Endothelial cell of umbilical vein (primary cell): ENCODE measurements at regions not wholly inside any gene's neighbourhood (a gene's known extent, or its start where the extent isn't known, plus 50 kb on each side); places are given as distances from the start of the nearest gene placed in this dataset.

Source experiments
- BruUV-seq: library from RNA; stranded (reverse); fragments of 400-500 nt; replicated peaks from 2 replicates; lab custom pipeline; 2021; lab: Mats Ljungman, UMichigan
- CTCF ChIA-PET: fragments of 300-600, 350-600 bp; sonication (Branson Sonifier 250); formaldehyde crosslinking; loops from one replicate; lab custom pipeline; 2021; ENCODE audit warnings: antibody characterized with exemption, inconsistent platforms; lab: Charles Lee
- POLR2A ChIA-PET: fragments of 300-600, 350-600 bp; sonication (Branson Sonifier 250); formaldehyde crosslinking; loops from one replicate; lab custom pipeline; 2021; ENCODE audit warnings: antibody characterized with exemption, inconsistent platforms; lab: Charles Lee
- DNase-seq: peaks from one replicate; pipeline ENCODE4 v3.0.0-alpha.2; 2011; ENCODE audit warnings: low read depth, low spot score
- FAIRE-seq: peaks from 2 replicates; lab custom pipeline; 2011; peaks lifted over from hg19 to GRCh38; lab: Jason Lieb, UNC
- H2AFZ ChIP-seq: 2 replicates; pipeline ENCODE4 v1.6.0; 2012; ENCODE audit warnings: low read depth, low read length, control low read depth, inconsistent platforms
- H3K27ac ChIP-seq: 2 replicates; pipeline ENCODE4 v1.5.1; 2011; ENCODE audit warnings: low read depth, mild to moderate bottlenecking, control low read depth, low read length, moderate library complexity; ENCODE audit not compliant: insufficient read depth
- H3K27me3 ChIP-seq, 2 experiments: 2 replicates each; pipeline versions ENCODE4 v1.6.0 to v1.6.1; 2011; ENCODE audit warnings: low read length in 2 of 2, mixed read lengths in 1 of 2; ENCODE audit not compliant: control insufficient read depth in 2 of 2, insufficient read depth in 2 of 2
- H3K36me3 ChIP-seq, 2 experiments: 2 replicates in 1 of 2; 3 replicates in 1 of 2; pipeline ENCODE4 v1.5.1; 2011; ENCODE audit warnings: low read length in 2 of 2, mild to moderate bottlenecking in 1 of 2, moderate library complexity in 1 of 2; ENCODE audit not compliant: control insufficient read depth in 2 of 2, insufficient read depth in 2 of 2; ENCODE audit errors: extremely low read depth in 1 of 2
- H3K4me1 ChIP-seq: 3 replicates; pipeline ENCODE4 v1.5.1; 2011; ENCODE audit warnings: mild to moderate bottlenecking, low read length; ENCODE audit not compliant: control insufficient read depth, insufficient read depth; ENCODE audit errors: extremely low read depth
- H3K4me2 ChIP-seq: 2 replicates; pipeline ENCODE4 v1.6.1; 2011; ENCODE audit warnings: low read length, control low read depth, mixed read lengths; ENCODE audit not compliant: insufficient read depth
- H3K4me3 ChIP-seq, 3 experiments: fragments of 200-600 bp in 1 of 3; sonication (generic), shearing (Covaris generic) in 1 of 3; replicated peaks in 1 of 3; 2 replicates each; pipeline ENCODE4 v1.5.1; 2011 to 2016; ENCODE audit warnings: control low read depth in 3 of 3, low read length in 3 of 3, mild to moderate bottlenecking in 2 of 3, inconsistent platforms in 1 of 3, low read depth in 1 of 3, moderate library complexity in 1 of 3; ENCODE audit not compliant: insufficient read depth in 1 of 3
- H3K79me2 ChIP-seq: 2 replicates; pipeline ENCODE4 v1.6.0; 2012; ENCODE audit warnings: low read length, inconsistent platforms; ENCODE audit not compliant: control insufficient read depth, insufficient read depth
- H3K9ac ChIP-seq: replicated peaks from 2 replicates; pipeline ENCODE3; 2011; ENCODE audit warnings: low read length, control low read depth; ENCODE audit not compliant: insufficient read depth; ENCODE audit errors: extremely low read depth
- H3K9me1 ChIP-seq: replicated peaks from 3 replicates; pipeline ENCODE4 v1.6.0; 2011; ENCODE audit warnings: mild to moderate bottlenecking, low read length; ENCODE audit not compliant: control insufficient read depth, insufficient read depth; ENCODE audit errors: extremely low read depth
- H3K9me3 ChIP-seq: replicated peaks from 2 replicates; pipeline ENCODE4 v1.5.1; 2012; ENCODE audit warnings: low read length, inconsistent platforms; ENCODE audit not compliant: control insufficient read depth, insufficient read depth
- H4K20me1 ChIP-seq: replicated peaks from 2 replicates; pipeline ENCODE3; 2011; ENCODE audit warnings: mild to moderate bottlenecking, low read length; ENCODE audit not compliant: control insufficient read depth, insufficient read depth; ENCODE audit errors: extremely low read depth
- CTCF ChIP-seq, 2 donors: IDR thresholded peaks; 1 replicate in 1 of 2; 2 replicates in 1 of 2; pipeline ENCODE4 v1.5.1; 2011; ENCODE audit warnings: low read length in 2 of 2, mild to moderate bottlenecking in 2 of 2, moderate library complexity in 2 of 2, control low read depth in 1 of 2, inconsistent platforms in 1 of 2, low read depth in 1 of 2; ENCODE audit not compliant: insufficient read depth in 1 of 2; ENCODE audit errors: extremely low read depth in 1 of 2
- EZH2 ChIP-seq: IDR thresholded peaks from 2 replicates; pipeline ENCODE4 v1.6.1; 2012; ENCODE audit warnings: borderline replicate concordance, low read depth, mild to moderate bottlenecking, moderate library complexity, low read length, inconsistent platforms; ENCODE audit not compliant: severe bottlenecking
- FOS ChIP-seq: IDR thresholded peaks from 2 replicates; pipeline ENCODE4 v1.6.1; 2011; ENCODE audit warnings: mild to moderate bottlenecking, low read length, moderate library complexity, borderline replicate concordance; ENCODE audit not compliant: insufficient read depth
- GATA2 ChIP-seq: IDR thresholded peaks from 2 replicates; pipeline ENCODE4 v1.7.0; 2011; ENCODE audit warnings: low read depth, mild to moderate bottlenecking, moderate library complexity, mixed read lengths, low read length; ENCODE audit not compliant: insufficient read length, insufficient read depth
- JUN ChIP-seq: IDR thresholded peaks from 2 replicates; pipeline ENCODE4 v1.6.1; 2011; ENCODE audit warnings: borderline replicate concordance, low read depth; ENCODE audit not compliant: insufficient read length, insufficient read depth
- MAX ChIP-seq: IDR thresholded peaks from 2 replicates; pipeline ENCODE4 v1.6.1; 2011; ENCODE audit not compliant: insufficient read depth, insufficient read length
- MYC ChIP-seq: IDR thresholded peaks from one replicate; pipeline ENCODE4 v1.6.1; 2011; ENCODE audit warnings: mild to moderate bottlenecking, low read depth, low read length
- POLR2A ChIP-seq: IDR thresholded peaks from 2 replicates; pipeline ENCODE4 v1.6.1; 2012; ENCODE audit warnings: low read depth, mild to moderate bottlenecking, control low read depth, low read length
- POLR2AphosphoS5 ChIP-seq: IDR thresholded peaks from 2 replicates; pipeline ENCODE4 v1.6.1; 2012; ENCODE audit warnings: low read depth, mild to moderate bottlenecking, control low read depth, low read length, moderate library complexity; ENCODE audit not compliant: insufficient read depth
- dilution Hi-C: fragments of 300-500 bp; cut with MboI; formaldehyde crosslinking; loops from one replicate; pipeline ENCODE4 v1.15.0; 2019; ENCODE audit warnings: low sequenced_read_pairs; ENCODE audit not compliant: extremely low pct_ligation_motif_present
- intact Hi-C: fragments of 100-400 bp; cut with micrococcal nuclease; formaldehyde crosslinking; loops from one replicate; pipeline ENCODE4 v1.10.0; 2022

- Histone ChIP-seq H3K4me3 (no peak overlapping the region), H3K4me1 (peaks cover 2% of the 10 kb centered on the region), H3K4me2 (no peak overlapping the region), H3K36me3 (no peaks in the 10 kb centered on the region), H3K9ac (no peak overlapping the region), H2AFZ (no peak overlapping the region), H3K9me3 (no peaks in the 10 kb centered on the region), H3K9me1 (no peaks in the 10 kb centered on the region), H3K79me2 (no peaks in the 10 kb centered on the region), H3K27ac (no peak overlapping the region), H3K27me3 (no peaks in the 10 kb centered on the region), H4K20me1 (no peaks in the 10 kb centered on the region)
- DNase-seq (no peak), FAIRE-seq (no peak)
- intact Hi-C loops: no loop called here
- ChIA-PET POLR2A (no interaction called here), CTCF (interaction anchor here (0.6 to 1.4 kb wide), 3 partner anchors 27 to 135 kb away, joined by 3 to 4 read pairs (median 3); no protein-coding TSS in a partner anchor)
- BruUV-seq: no TSS peak
- TF ChIP-seq JUN: no peak
- no peak for TF ChIP-seq MAX
- no peak for TF ChIP-seq POLR2AphosphoS5
- TF ChIP-seq GATA2: no peak
- TF ChIP-seq POLR2A: no peak
- no peak for TF ChIP-seq FOS
- no peak for TF ChIP-seq CTCF (IDR thresholded peaks at IDR 0.05; ENCODE audit: extremely low read depth in 1 of 2, insufficient read depth in 1 of 2, low read depth in 1 of 2, low read length in 2 of 2)
- no peak for TF ChIP-seq MYC
- no peak for TF ChIP-seq EZH2
- dilution Hi-C loops: loop anchor here (25.0 kb wide), 1 partner anchor 1117 kb away; no protein-coding TSS in a partner anchor
Measured at GRCh38 chr4:11729548-11729947, 300.9 kb upstream of the HS3ST1 start.
